GDM1 (cell line): ENCODE measurements at regions not wholly inside any gene's neighbourhood (a gene's known extent, or its start where the extent isn't known, plus 50 kb on each side); places are given as distances from the start of the nearest gene placed in this dataset.
"Not testable (repeated sequence)": the region's sequence is repeated elsewhere in the genome, so short reads cannot be mapped to it uniquely, and the experiment has no call there.

Experiments used
- DNase-seq: peaks from one replicate; lab custom pipeline; 2025; lab: John Stamatoyannopoulos, UW

DNA sequence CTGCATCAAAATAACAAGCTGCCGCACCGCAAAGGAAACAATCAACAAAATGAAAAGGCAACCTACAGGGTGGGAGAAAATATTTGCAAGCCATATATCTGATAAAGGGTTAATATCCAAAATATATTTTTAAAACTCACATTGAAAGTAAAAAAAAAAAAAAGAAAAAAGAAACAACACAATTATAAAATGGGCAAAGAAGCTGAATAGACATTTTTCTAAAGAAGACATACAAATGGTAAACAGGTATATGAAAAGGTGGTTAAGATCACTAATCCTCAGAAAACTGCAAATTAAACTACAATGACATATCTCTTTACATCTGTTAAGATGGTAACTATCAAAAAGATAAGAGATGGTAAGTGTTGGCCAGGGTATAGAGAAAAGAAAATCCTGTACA is 105.4 kb upstream of the LY86 start:
- no peak for DNase-seq

DNA sequence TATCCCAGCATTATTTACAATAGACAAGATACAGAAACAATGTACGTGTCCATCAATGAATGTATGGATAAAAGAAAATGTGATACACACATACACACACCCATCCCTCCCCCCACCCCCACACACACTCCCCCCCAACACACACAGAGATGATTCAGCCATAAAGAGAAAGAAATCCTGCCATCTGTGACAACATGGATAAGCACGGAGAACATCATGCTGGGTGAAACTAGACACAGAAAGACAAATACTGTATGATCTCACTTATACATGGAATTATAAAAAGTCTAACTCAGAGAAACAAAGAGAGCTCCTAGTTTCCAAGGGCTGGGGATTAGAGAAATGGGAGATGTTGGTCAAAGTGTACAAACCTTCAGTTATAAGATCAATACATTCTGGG is 104.8 kb upstream of the LY86 start:
- no peak for DNase-seq

GRCh38 chr6:6484681-6485080 is 103.8 kb upstream of the LY86 start:
- DNase-seq: no peak

- DNase-seq: no peak
These were observed 101.9 kb upstream of the LY86 start for GRCh38 chr6:6486595-6486994.

GRCh38 chr6:6491761-6492160 is 96.8 kb upstream of the LY86 start:
- DNase-seq: no peak

DNA sequence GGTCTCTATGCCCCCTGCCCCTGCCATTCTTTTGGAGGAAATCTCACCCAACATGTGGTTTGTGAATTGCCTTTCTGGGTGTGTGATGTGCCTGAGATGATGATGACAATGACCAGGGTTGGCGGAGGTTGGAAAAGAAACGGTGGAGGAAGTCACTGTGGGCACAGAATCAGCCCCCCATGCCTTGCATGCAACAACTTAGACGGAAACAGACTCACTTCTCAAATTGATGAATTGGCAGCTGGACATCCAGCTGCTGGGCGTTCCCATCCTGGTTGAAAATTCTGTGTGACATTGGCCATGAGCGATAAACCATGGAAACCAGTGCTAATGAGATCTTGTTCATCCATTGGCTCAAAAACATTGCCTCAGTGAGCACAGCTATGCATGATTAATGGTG is 95.8 kb upstream of the LY86 start:
- DNase-seq: no peak

- DNase-seq: not testable (repeated sequence)
These were observed 94.4 kb upstream of the LY86 start for GRCh38 chr6:6494139-6494538.

DNA sequence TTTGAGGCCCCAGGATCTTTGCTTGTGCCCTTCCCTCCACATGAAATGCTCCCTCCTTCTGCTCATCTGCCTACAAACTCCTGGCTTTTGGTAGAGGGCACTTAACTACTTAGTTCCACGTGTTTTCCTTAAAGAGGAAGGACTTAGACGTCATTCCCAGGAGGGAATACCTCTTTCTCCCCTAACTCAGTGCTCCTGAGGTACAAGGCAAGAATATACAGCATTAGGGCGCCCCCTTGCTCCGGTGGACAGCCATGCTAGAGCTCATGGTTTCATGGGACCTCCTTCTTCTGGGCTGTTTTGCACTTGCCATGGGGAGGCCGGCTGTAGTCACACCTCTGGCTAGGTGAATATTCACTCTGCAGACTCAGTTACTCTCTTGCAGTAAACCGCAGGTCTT is 93.8 kb upstream of the LY86 start:
- DNase-seq: no peak

DNA sequence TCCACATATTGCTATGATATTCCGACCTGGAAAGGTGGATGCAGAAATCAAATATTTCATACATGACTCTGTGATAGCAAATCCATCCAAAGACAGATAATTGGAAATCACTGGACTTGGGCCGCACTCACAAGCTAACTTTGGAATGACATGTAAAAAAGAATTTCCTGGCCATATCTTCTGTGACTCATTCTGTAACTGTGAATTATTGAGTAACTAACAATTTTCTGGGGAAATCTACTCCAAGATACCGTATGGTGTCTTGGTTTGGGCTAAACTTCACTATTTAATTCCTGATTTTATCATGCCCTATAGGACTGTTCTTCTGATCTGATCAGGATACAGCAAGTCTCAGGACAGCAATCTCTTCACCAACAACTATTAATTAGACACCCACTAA is 92.7 kb upstream of the LY86 start:
- no peak for DNase-seq

- DNase-seq: no peak
These were observed 91.0 kb upstream of the LY86 start for GRCh38 chr6:6497541-6497940.

DNA sequence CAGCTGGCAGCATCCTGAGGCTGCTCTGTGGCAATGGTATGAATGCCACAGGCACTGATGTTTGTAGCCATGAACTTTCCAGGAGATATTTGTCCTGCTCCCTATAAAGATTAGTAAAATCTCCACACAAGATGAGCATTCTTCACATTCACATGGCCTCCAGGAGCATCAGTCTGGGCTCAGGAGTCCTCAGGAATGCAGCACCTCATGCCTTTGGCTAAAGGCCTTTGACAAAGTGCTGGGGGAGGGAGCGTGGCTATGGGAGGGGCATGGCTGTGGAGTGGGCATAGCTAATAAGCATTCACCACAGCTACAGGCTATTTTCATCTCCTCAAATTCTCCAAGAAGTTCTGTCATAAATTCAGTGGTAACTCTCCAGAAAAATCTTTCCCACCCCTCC is 90.5 kb upstream of the LY86 start:
- DNase-seq: no peak

DNA sequence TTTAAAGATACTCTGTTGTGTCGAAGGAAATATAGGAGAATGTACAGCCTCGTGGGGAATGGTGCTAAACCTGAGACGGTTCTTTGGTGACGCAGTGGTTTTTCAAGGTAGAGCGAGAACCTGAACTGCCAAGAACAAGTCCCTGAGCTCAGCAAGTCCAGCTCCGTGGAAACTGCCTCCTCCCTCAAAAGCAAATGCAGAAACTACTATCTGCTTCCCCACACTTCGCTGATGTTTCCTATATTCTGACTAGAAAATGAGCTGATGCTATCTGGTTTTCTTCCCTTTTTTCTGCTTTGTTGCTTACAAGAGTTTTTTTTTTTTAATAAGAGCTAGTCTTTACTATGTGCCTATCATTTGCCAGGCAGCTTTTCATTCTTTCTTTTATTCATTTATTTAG is 85.3 kb upstream of the LY86 start:
- DNase-seq: no peak

GRCh38 chr6:6505111-6505510 is 83.4 kb upstream of the LY86 start:
- DNase-seq: no peak

DNA sequence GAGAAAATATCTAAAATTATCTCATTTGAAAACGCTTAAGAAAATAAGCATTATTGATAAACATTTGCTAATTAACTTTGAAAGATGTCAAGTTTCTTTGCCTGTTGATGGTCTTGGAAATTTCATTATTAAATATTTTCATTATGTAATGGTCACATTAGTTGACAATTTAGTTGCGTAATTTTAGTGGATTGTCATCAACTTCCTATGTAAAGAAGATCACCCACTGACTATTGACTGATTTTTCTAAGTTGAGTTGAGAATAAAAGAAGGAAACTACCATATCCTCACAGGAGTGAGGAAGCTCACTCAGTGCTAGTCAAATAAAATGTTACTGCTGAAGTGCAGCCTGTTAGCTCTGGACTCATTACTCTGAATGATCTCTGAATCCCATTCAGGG is 79.9 kb upstream of the LY86 start:
- no peak for DNase-seq

DNA sequence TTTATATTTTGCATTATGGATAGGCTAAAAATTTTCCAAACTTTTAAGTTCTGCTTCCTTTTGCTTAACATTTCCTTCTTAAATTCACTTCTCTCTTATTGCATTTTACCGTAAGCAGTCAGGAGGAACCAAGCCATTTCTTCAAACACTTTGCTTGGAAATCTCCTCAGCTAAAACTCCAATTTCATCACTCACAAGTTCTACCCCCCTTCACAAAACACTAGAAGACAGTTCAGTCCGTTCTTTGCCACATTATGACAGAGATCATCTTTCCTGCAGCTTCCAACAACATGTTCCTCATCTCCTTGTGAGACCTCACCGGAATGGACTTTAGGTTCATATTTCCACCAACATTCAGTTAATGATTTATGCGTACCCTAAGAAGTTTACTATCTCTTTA is 79.2 kb upstream of the LY86 start:
- DNase-seq: no peak

- DNase-seq: no peak
These were observed 75.8 kb upstream of the LY86 start for GRCh38 chr6:6512711-6513110.

- no peak for DNase-seq
These were observed 72.6 kb upstream of the LY86 start for GRCh38 chr6:6515691-6516607.

GRCh38 chr6:6516666-6517458 is 71.7 kb upstream of the LY86 start:
- DNase-seq: no peak

DNA sequence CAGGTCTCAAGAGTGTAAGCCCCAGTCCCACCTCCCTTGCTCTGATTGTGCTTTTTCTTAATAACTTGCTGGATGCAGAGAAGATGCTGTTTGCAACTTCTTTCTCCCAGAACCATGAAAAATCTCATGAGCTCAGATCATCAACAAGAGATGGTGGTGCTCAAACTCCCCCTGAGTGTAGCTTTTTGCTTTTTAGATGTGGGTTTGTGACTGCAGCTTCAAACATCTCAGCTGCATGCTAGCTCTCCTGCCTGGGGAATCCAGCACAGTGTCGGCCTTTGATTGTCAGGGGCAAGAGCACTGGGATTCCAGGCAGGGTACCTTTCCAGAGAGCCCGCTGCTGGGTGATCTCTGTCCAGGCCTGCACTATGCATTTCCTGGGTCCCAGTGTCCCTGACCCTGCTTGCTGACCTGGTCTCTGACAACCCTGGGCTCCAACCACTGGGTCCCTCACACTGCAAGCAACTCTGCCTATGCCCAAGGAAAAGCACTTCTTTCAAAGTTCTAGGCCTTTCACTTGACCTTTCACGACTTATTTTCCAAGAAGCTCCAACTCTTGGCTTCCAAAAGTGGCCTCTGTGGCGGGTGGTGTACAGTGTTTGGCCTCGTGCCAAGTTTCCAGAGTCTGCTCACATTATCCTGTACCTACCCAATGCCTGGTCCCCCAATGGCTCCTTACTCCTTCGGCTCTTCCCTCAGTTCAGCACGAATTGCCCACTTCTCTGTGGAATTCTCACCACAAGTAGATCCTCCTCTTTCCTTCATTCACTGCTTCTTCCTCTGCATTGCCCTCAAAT is 69.7 kb upstream of the LY86 start:
- no peak for DNase-seq

- no peak for DNase-seq
These were observed 66.5 kb upstream of the LY86 start for GRCh38 chr6:6521961-6522482.

DNA sequence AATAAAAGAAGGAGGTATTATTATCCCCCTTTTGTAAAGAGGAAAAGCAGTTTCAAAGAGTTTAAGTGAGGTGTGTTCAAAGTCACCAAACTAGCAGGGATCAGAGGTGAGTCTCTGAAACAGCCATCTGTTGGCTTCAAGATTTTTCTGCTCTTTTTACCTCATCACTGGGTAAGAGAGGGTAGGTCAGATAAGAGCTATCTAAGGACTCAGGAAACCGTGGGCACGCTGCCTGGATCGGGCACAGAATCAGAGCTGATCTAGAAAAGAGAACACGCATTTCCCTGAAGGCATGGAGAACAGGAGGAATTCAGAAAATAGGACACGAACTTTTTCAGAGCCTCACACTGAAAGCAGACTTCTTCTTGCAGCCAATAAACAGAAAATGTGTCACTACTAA is 65.8 kb upstream of the LY86 start:
- DNase-seq: no peak

DNA sequence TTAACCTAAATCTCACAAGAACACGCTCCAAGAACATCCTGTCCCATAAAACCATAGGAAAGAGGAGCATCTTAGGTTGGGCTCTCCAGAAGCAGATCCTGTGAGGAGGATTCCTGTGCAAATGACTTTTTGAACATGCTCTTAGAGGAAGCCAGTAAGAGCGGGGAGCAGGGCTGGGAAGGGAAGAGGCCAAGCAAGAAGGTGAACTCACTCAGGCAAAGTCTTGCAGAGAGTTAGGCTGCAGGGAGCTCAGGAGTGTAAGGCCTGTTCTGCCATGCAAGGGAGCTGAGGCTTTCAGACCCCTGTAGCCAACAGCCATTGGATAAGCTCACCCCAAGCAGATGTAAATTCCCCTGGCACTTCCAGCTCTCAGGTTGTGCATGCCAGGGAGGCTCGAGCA is 63.6 kb upstream of the LY86 start:
- DNase-seq: no peak
